Neural cell (in vitro differentiated cells): ENCODE measurements at regions not wholly inside any gene's neighbourhood (a gene's known extent, or its start where the extent isn't known, plus 50 kb on each side); places are given as distances from the start of the nearest gene placed in this dataset.

Experiments used
- EP300 ChIP-seq: fragments of 450-650 bp; conservative IDR thresholded peaks from 2 replicates; pipeline ENCODE4 v1.6.1; 2014; ENCODE audit warnings: antibody characterized with exemption, mild to moderate bottlenecking, moderate library complexity; ENCODE audit not compliant: poor library complexity, severe bottlenecking
- EZH2 ChIP-seq: fragments of 200-600, 300-800 bp; shearing (Covaris generic), sonication (generic); IDR thresholded peaks from 2 replicates; pipeline ENCODE4 v1.6.1; 2014; ENCODE audit warnings: antibody characterized with exemption, low read length, borderline replicate concordance, mild to moderate bottlenecking; ENCODE audit not compliant: insufficient read depth, poor library complexity, severe bottlenecking
- MXI1 ChIP-seq: fragments of 450-650 bp; conservative IDR thresholded peaks from 2 replicates; pipeline ENCODE4 v1.6.1; 2014; ENCODE audit warnings: antibody characterized with exemption, mild to moderate bottlenecking; ENCODE audit not compliant: poor library complexity, severe bottlenecking
- POLR2AphosphoS5 ChIP-seq: IDR thresholded peaks from 2 replicates; pipeline ENCODE4 v1.6.1; 2012
- RAD21 ChIP-seq: fragments of 450-650 bp; conservative IDR thresholded peaks from 2 replicates; pipeline ENCODE4 v1.6.1; 2014; ENCODE audit warnings: antibody characterized with exemption, mild to moderate bottlenecking, moderate library complexity
- REST ChIP-seq: IDR thresholded peaks from 2 replicates; pipeline ENCODE4 v1.6.1; 2012; ENCODE audit warnings: borderline replicate concordance
- SMC3 ChIP-seq: fragments of 450-650 bp; conservative IDR thresholded peaks from 2 replicates; pipeline ENCODE4 v1.6.1; 2014; ENCODE audit warnings: antibody characterized with exemption, mild to moderate bottlenecking, moderate library complexity; ENCODE audit not compliant: poor library complexity
- TAF1 ChIP-seq: IDR thresholded peaks from 2 replicates; pipeline ENCODE4 v1.6.1; 2012; ENCODE audit warnings: low read depth
- TF ChIP-seq, protein P1 (sequence below): fragments of 450-650 bp; IDR thresholded peaks from 2 replicates; pipeline ENCODE4 v1.5.1; 2014; ENCODE audit warnings: antibody characterized with exemption, mild to moderate bottlenecking, moderate library complexity; ENCODE audit not compliant: poor library complexity, severe bottlenecking

GRCh38 chr9:103839197-103839596 lies 254.9 kb upstream of the SMC2 start:
- TF ChIP-seq, protein P1, sequence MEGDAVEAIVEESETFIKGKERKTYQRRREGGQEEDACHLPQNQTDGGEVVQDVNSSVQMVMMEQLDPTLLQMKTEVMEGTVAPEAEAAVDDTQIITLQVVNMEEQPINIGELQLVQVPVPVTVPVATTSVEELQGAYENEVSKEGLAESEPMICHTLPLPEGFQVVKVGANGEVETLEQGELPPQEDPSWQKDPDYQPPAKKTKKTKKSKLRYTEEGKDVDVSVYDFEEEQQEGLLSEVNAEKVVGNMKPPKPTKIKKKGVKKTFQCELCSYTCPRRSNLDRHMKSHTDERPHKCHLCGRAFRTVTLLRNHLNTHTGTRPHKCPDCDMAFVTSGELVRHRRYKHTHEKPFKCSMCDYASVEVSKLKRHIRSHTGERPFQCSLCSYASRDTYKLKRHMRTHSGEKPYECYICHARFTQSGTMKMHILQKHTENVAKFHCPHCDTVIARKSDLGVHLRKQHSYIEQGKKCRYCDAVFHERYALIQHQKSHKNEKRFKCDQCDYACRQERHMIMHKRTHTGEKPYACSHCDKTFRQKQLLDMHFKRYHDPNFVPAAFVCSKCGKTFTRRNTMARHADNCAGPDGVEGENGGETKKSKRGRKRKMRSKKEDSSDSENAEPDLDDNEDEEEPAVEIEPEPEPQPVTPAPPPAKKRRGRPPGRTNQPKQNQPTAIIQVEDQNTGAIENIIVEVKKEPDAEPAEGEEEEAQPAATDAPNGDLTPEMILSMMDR, result no peak
- no peak for TF ChIP-seq EZH2
- TF ChIP-seq POLR2AphosphoS5, result no peak
- no peak for TF ChIP-seq RAD21
- TF ChIP-seq TAF1, result no peak
- no peak for TF ChIP-seq MXI1
- TF ChIP-seq EP300, result no peak
- TF ChIP-seq SMC3, result no peak
- no peak for TF ChIP-seq REST
